Activated B cell treated with CpG ODN at 0.5 μM for 24 hours (primary cell): ENCODE measurements at regions not wholly inside any gene's neighbourhood (a gene's known extent, or its start where the extent isn't known, plus 50 kb on each side); places are given as distances from the start of the nearest gene placed in this dataset.

Experiments used
- ATAC-seq: fragments of 200-7000 bp; cut with Tn5 transposase; one replicate; pipeline ENCODE4 v1.10.0; 2021; ENCODE audit warnings: low read depth, mild to moderate bottlenecking, moderate library complexity
- CTCF ChIA-PET: fragments of 350-600 bp; sonication (Branson Sonifier 250); formaldehyde crosslinking; loops from one replicate; lab custom pipeline; 2021; ENCODE audit warnings: antibody characterized with exemption; lab: Charles Lee
- POLR2A ChIA-PET: fragments of 350-600 bp; sonication (Branson Sonifier 250); formaldehyde crosslinking; loops from one replicate; lab custom pipeline; 2021; ENCODE audit warnings: antibody characterized with exemption; lab: Charles Lee
- DNase-seq: peaks from one replicate; pipeline ENCODE4 v3.0.0; 2022
- H3K27ac Mint-ChIP-seq: one replicate; pipeline ENCODE4 v1.8.0; 2020; ENCODE audit warnings: mixed read lengths
- H3K27me3 Mint-ChIP-seq: one replicate; pipeline ENCODE4 v1.8.0; 2021; ENCODE audit warnings: mixed read lengths
- H3K36me3 Mint-ChIP-seq: one replicate; pipeline ENCODE4 v1.8.0; 2021; ENCODE audit warnings: low read depth, mixed read lengths
- H3K4me1 Mint-ChIP-seq: one replicate; pipeline ENCODE4 v1.8.0; 2021; ENCODE audit warnings: mixed read lengths
- H3K4me3 Mint-ChIP-seq: one replicate; pipeline ENCODE4 v1.8.0; 2020; ENCODE audit warnings: mild to moderate bottlenecking, mixed read lengths
- H3K9me3 Mint-ChIP-seq: one replicate; pipeline ENCODE4 v1.8.0; 2020; ENCODE audit warnings: mixed read lengths
- intact Hi-C: fragments of 100-400 bp; cut with micrococcal nuclease; formaldehyde crosslinking; loops from one replicate; pipeline ENCODE4 v1.15.1; 2024
- TF ChIP-seq, protein P1 (sequence below): fragments of 200-600 bp; IDR thresholded peaks from one replicate; pipeline ENCODE4 v1.8.0; 2022; ENCODE audit warnings: antibody characterized with exemption, mild to moderate bottlenecking

DNA sequence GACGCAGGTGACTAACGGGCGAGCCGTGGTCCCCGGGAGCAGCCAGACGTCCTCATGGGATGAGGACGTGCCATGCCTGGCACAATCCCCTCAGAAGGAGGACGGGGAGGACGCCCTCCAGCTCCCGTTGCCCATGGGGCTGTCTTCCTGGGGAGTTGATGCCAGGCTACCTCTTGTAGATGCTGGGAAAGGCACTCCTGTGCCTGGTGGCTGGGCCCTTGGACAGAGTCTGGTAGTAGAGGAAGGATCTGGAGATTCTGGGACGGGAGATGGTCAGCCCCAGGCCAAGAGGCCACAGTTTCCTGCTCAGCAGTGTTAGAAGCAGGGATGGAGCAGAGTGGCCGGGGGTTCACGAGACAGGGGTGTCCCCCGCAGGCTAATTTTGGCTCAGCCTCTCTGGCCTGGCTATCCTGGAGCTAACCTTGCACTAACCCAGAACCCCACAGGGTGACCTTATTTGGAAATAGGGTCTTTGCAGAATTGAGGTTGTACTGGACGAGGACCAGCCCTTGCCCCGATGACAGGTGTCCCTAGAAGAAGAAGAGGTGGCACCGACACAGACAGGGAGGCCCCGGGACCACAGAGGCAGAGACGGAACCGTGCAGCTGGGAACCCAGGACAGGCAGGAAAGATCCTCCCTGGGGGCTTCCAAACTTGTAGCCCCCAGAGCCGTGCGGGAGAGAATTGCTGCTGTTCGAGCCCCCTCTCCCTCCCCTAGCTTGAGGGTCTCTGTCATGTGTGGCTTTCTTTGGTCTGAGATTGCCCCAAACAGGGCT lies 50.1 kb upstream of the ADRA2C start:
- H3K4me1 Mint-ChIP-seq: no peaks in the 10 kb centered on the region
- POLR2A ChIA-PET: no interaction called here
- CTCF ChIA-PET: no interaction called here
- peaks cover 10% of the 10 kb centered on the region for H3K9me3 Mint-ChIP-seq
- intact Hi-C loops: no loop called here
- no peaks in the 10 kb centered on the region for H3K36me3 Mint-ChIP-seq
- ATAC-seq (no peak), DNase-seq (no peak)
- no peak overlapping the region for H3K27ac Mint-ChIP-seq
- TF ChIP-seq, protein P1, sequence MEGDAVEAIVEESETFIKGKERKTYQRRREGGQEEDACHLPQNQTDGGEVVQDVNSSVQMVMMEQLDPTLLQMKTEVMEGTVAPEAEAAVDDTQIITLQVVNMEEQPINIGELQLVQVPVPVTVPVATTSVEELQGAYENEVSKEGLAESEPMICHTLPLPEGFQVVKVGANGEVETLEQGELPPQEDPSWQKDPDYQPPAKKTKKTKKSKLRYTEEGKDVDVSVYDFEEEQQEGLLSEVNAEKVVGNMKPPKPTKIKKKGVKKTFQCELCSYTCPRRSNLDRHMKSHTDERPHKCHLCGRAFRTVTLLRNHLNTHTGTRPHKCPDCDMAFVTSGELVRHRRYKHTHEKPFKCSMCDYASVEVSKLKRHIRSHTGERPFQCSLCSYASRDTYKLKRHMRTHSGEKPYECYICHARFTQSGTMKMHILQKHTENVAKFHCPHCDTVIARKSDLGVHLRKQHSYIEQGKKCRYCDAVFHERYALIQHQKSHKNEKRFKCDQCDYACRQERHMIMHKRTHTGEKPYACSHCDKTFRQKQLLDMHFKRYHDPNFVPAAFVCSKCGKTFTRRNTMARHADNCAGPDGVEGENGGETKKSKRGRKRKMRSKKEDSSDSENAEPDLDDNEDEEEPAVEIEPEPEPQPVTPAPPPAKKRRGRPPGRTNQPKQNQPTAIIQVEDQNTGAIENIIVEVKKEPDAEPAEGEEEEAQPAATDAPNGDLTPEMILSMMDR: no peak
- H3K27me3 Mint-ChIP-seq: peaks cover 17% of the 10 kb centered on the region
- no peak overlapping the region for H3K4me3 Mint-ChIP-seq

DNA sequence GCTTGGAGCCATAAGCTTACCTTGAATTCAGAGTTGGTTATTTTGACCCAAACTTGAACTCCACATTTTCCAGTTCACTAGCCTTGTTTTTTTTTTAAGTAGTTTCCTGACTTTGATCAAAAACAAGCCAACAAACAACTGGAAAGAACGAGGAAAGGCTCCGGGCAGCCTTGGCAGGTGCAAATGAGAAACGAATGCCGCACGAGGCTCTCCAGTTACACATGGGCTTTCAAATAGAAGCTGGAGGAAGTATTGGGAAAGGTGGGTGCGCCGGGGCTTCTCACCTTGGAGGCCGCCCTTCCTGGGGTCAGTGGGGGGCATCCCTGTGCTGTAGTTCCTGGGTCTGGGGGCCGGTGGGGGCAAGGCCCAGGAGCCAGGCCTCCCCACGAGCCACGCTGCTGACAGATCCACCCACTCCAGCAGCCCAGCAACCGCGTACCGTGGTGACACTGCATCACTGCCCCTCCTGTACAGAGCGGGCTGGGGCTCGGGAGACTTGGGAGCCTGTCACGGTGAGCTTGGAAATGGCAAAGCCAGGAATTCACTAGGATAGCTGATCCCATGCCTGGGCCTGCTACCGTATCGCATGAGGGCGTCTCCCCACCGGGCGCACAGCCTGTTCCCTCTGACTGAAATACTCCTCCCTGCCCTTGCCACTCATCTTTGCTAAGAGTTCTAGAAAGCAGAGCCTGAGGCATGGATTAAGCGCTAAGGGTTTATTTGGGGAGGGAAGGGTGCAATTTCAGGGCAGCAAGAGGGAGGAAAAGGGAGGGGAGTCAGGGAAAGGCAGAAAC lies 50.9 kb upstream of the ADRA2C start:
- no peaks in the 10 kb centered on the region for H3K4me1 Mint-ChIP-seq
- peaks cover 17% of the 10 kb centered on the region for H3K27me3 Mint-ChIP-seq
- ChIA-PET CTCF (no interaction called here), POLR2A (no interaction called here)
- no peak overlapping the region for H3K4me3 Mint-ChIP-seq
- intact Hi-C loops: no loop called here
- DNase-seq: no peak
- H3K36me3 Mint-ChIP-seq: no peaks in the 10 kb centered on the region
- H3K9me3 Mint-ChIP-seq: peaks cover 10% of the 10 kb centered on the region
- no peak for ATAC-seq
- H3K27ac Mint-ChIP-seq: no peak overlapping the region
- TF ChIP-seq, protein P1: no peak

DNA sequence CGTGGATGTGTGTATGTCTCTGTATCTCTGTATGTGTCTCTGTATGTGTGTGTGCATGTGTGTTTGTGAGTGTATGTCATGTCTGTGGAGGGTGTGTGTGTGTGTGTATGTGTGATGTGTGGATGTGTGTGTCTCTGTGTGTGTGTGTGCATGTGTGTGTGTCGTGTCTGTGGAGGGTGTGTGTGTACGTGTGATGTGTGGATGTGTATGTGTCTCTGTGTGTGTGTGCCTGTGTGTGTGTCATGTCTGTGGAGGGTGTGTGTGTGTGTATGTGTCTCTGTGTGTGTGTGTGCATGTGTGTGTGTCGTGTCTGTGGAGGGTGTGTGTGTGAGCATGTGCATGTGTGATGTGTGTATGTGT lies 51.6 kb upstream of the ADRA2C start:
- Mint-ChIP-seq H3K4me1 (no peaks in the 10 kb centered on the region), H3K27me3 (peaks cover 11% of the 10 kb centered on the region), H3K4me3 (no peak overlapping the region), H3K36me3 (no peaks in the 10 kb centered on the region), H3K27ac (no peak overlapping the region), H3K9me3 (peaks cover 10% of the 10 kb centered on the region)
- TF ChIP-seq, protein P1: no peak
- no peak for ATAC-seq
- DNase-seq: no peak
- ChIA-PET POLR2A (no interaction called here), CTCF (no interaction called here)
- intact Hi-C loops: no loop called here

DNA sequence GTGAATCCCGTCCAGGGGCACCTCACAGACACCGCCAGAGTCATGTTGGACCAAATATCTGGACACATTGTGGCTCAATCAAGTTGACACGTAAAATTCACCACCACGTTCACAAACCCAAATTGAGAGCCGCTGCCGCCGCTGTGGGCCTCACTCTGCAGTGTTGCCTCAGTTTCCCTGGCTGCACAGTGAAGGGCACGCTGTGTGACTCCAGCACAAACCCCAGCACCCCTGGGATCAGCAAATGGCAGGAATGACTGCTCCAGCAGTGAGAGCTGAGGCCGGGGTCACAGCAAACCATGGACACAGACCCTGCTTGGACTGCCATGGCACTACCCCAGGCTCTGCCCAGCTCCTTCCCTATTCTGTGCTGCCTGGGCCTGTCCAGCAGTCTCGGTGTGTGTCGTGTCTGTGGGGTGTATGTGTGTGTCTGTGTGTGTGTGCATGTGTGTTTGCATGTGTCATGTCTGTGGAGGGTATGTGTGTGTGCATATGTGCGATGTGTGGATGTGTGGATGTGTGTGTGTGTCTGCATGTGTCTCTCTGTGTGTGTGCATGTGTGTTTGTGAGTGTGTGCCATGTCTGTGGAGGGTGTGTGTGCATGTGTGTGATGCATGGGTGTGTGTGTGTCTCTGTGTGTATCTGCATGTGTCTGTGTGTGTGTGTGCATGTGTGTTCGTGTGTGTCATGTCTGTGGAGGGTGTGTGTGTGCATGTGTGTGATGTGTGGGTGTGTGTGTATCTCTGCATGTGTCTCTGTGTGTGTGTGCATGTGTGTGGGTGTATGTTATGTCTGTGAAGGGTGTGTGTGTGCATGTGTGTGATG lies 52.2 kb upstream of the ADRA2C start:
- Mint-ChIP-seq H3K27ac (no peak overlapping the region), H3K4me1 (no peaks in the 10 kb centered on the region), H3K4me3 (no peak overlapping the region), H3K9me3 (peaks cover 9% of the 10 kb centered on the region), H3K36me3 (no peaks in the 10 kb centered on the region), H3K27me3 (peaks cover 10% of the 10 kb centered on the region)
- no peak for ATAC-seq
- CTCF ChIA-PET: no interaction called here
- POLR2A ChIA-PET: no interaction called here
- TF ChIP-seq, protein P1: no peak
- intact Hi-C loops: no loop called here
- no peak for DNase-seq

DNA sequence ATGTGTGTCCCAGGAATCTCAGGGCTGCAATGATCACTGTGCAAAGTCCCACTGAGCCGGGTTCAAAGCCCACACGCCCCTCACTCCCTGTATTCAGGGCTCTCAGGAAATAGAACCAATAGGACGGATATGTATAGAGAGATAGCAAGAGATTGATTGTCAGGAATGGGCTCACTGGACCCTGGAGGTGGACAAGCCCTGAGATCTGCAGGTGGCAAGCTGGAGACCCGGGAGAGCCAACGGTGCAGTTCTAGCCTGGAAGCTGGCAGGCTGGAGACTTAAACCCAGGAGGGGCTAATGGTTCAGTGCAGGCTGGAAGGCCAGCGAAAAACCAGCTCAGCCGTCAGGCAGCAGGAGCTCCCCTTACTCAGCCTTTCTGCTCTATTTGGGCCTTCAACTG lies 52.8 kb upstream of the ADRA2C start:
- CTCF ChIA-PET: no interaction called here
- Mint-ChIP-seq H3K27me3 (peaks cover 8% of the 10 kb centered on the region), H3K27ac (no peak overlapping the region), H3K4me1 (no peaks in the 10 kb centered on the region), H3K9me3 (peaks cover 6% of the 10 kb centered on the region), H3K36me3 (no peaks in the 10 kb centered on the region), H3K4me3 (no peak overlapping the region)
- POLR2A ChIA-PET: no interaction called here
- DNase-seq (no peak), ATAC-seq (no peak)
- TF ChIP-seq, protein P1: no peak
- intact Hi-C loops: no loop called here
